MM.1S (cell line): ENCODE measurements at regions not wholly inside any gene's neighbourhood (a gene's known extent, or its start where the extent isn't known, plus 50 kb on each side); places are given as distances from the start of the nearest gene placed in this dataset.

Experiments
- DNase-seq: peaks from one replicate; pipeline ENCODE4 v3.0.0-alpha.2; 2015
- H2AFZ ChIP-seq: fragments of 300-600 bp; sonication (generic); 2 replicates; pipeline ENCODE4 v1.6.0; 2016; ENCODE audit warnings: antibody characterized with exemption, low read length
- H3F3A ChIP-seq: fragments of 300-600 bp; sonication (generic); 2 replicates; pipeline ENCODE4 v1.6.1; 2016; ENCODE audit warnings: mild to moderate bottlenecking, antibody characterized with exemption, low read length, moderate library complexity, mixed read lengths; ENCODE audit not compliant: insufficient read depth
- H3K27ac ChIP-seq: fragments of 300-600 bp; sonication (generic); 2 replicates; pipeline ENCODE4 v1.5.1; 2016; ENCODE audit warnings: mild to moderate bottlenecking, low read length
- H3K27me3 ChIP-seq: fragments of 300-600 bp; sonication (generic); replicated peaks from 2 replicates; pipeline ENCODE4 v1.6.0; 2016; ENCODE audit warnings: low read length; ENCODE audit not compliant: insufficient read depth
- H3K36me3 ChIP-seq: fragments of 300-600 bp; sonication (generic); replicated peaks from 2 replicates; pipeline ENCODE4 v1.6.1; 2016; ENCODE audit warnings: mild to moderate bottlenecking, low read length, mixed read lengths; ENCODE audit not compliant: insufficient read depth
- H3K4me1 ChIP-seq: fragments of 300-600 bp; sonication (generic); 2 replicates; pipeline ENCODE4 v1.6.1; 2016; ENCODE audit warnings: low read length, mixed read lengths
- H3K4me2 ChIP-seq: fragments of 300-600 bp; sonication (generic); 2 replicates; pipeline ENCODE4 v1.6.0; 2016; ENCODE audit warnings: low read depth, low read length
- H3K4me3 ChIP-seq: fragments of 300-600 bp; sonication (generic); 2 replicates; pipeline ENCODE4 v1.5.1; 2016; ENCODE audit warnings: low read length, mixed read lengths
- H3K79me2 ChIP-seq: fragments of 300-600 bp; sonication (generic); 2 replicates; pipeline ENCODE4 v1.6.1; 2016; ENCODE audit warnings: mixed run types, low read length, mixed read lengths
- H3K9ac ChIP-seq: fragments of 300-600 bp; sonication (generic); 2 replicates; pipeline ENCODE4 v1.6.1; 2016; ENCODE audit warnings: low read length, mixed read lengths
- H3K9me2 ChIP-seq: fragments of 300-600 bp; sonication (generic); replicated peaks from 2 replicates; pipeline ENCODE4 v1.6.1; 2016; ENCODE audit warnings: mild to moderate bottlenecking, low read length, mixed read lengths; ENCODE audit not compliant: insufficient read depth
- H3K9me3 ChIP-seq: fragments of 300-600 bp; sonication (generic); replicated peaks from 2 replicates; pipeline ENCODE4 v1.6.1; 2016; ENCODE audit warnings: mild to moderate bottlenecking, low read length, mixed read lengths; ENCODE audit not compliant: insufficient read depth
- H4K20me1 ChIP-seq: fragments of 300-600 bp; sonication (generic); 2 replicates; pipeline ENCODE4 v1.6.1; 2016; ENCODE audit warnings: mild to moderate bottlenecking, low read length, moderate library complexity, mixed read lengths; ENCODE audit not compliant: insufficient read depth
- EZH2 ChIP-seq: fragments of 300-600 bp; sonication (generic); optimal IDR thresholded peaks from 2 replicates; pipeline ENCODE3; 2017; ENCODE audit warnings: low read depth, mild to moderate bottlenecking, antibody characterized with exemption, low read length, mixed read lengths
- EZH2phosphoT487 ChIP-seq: fragments of 300-600 bp; sonication (generic); IDR thresholded peaks from 2 replicates; pipeline ENCODE4 v1.6.1; 2018; ENCODE audit warnings: antibody characterized with exemption, low read length
- TF ChIP-seq, protein P1 (sequence below): fragments of 300-600 bp; sonication (generic); IDR thresholded peaks from 2 replicates; pipeline ENCODE4 v1.5.1; 2016; ENCODE audit warnings: antibody characterized with exemption, low read length, mixed read lengths

DNA sequence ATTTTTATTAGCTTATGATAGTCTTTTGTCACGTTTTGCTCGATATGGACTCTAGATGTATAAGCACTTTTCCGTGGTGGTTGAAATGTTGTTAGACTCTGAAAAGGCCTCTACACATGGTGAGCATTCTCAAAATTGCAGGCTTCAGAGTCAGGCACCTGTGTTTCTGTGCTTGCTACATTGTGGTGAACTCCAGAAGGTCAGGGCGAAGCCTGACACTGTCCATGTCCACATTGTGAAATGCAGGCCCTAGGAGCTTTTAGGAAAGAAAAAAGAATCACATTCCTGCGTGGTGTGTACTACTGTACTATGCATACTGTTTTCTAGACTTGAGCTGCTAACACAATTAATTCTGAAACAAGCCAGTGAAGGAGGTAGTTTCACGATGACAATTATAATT, 86.3 kb downstream of the HS3ST1 start:
- H3K9ac ChIP-seq, result no peak overlapping the region
- H3K4me2 ChIP-seq, result no peak overlapping the region
- H3K27me3 ChIP-seq, result no peaks in the 10 kb centered on the region
- TF ChIP-seq EZH2 (no peak), EZH2phosphoT487 (no peak)
- H2AFZ ChIP-seq, result no peak overlapping the region
- no peaks in the 10 kb centered on the region for H4K20me1 ChIP-seq
- no peaks in the 10 kb centered on the region for H3K79me2 ChIP-seq
- no peaks in the 10 kb centered on the region for H3K36me3 ChIP-seq
- H3K4me3 ChIP-seq, result no peak overlapping the region
- H3K9me2 ChIP-seq, result no peaks in the 10 kb centered on the region
- no peaks in the 10 kb centered on the region for H3K9me3 ChIP-seq
- no peak overlapping the region for H3K27ac ChIP-seq
- no peak for DNase-seq
- H3F3A ChIP-seq, result 0 out of 2 replicates have a peak, but pooled peaks cover 6% of the 10 kb centered on the region
- H3K4me1 ChIP-seq, result peaks cover 17% of the 10 kb centered on the region

GRCh38 chr4:11341337-11342043, 87.2 kb downstream of the HS3ST1 start:
- no peak for DNase-seq
- H3K4me1 ChIP-seq, result peaks cover 25% of the 10 kb centered on the region
- H3K4me3 ChIP-seq, result no peak overlapping the region
- no peaks in the 10 kb centered on the region for H3K9me3 ChIP-seq
- H4K20me1 ChIP-seq, result no peaks in the 10 kb centered on the region
- H3K4me2 ChIP-seq, result no peak overlapping the region
- 0 out of 2 replicates have a peak, but pooled peaks cover 7% of the 10 kb centered on the region for H3F3A ChIP-seq
- TF ChIP-seq, protein P1, sequence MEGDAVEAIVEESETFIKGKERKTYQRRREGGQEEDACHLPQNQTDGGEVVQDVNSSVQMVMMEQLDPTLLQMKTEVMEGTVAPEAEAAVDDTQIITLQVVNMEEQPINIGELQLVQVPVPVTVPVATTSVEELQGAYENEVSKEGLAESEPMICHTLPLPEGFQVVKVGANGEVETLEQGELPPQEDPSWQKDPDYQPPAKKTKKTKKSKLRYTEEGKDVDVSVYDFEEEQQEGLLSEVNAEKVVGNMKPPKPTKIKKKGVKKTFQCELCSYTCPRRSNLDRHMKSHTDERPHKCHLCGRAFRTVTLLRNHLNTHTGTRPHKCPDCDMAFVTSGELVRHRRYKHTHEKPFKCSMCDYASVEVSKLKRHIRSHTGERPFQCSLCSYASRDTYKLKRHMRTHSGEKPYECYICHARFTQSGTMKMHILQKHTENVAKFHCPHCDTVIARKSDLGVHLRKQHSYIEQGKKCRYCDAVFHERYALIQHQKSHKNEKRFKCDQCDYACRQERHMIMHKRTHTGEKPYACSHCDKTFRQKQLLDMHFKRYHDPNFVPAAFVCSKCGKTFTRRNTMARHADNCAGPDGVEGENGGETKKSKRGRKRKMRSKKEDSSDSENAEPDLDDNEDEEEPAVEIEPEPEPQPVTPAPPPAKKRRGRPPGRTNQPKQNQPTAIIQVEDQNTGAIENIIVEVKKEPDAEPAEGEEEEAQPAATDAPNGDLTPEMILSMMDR, result no peak
- TF ChIP-seq EZH2phosphoT487 (no peak), EZH2 (no peak)
- H3K9me2 ChIP-seq, result no peaks in the 10 kb centered on the region
- no peaks in the 10 kb centered on the region for H3K36me3 ChIP-seq
- no peaks in the 10 kb centered on the region for H3K79me2 ChIP-seq
- H3K27ac ChIP-seq, result no peak overlapping the region
- H2AFZ ChIP-seq, result no peak overlapping the region
- no peaks in the 10 kb centered on the region for H3K27me3 ChIP-seq
- H3K9ac ChIP-seq, result no peak overlapping the region

DNA sequence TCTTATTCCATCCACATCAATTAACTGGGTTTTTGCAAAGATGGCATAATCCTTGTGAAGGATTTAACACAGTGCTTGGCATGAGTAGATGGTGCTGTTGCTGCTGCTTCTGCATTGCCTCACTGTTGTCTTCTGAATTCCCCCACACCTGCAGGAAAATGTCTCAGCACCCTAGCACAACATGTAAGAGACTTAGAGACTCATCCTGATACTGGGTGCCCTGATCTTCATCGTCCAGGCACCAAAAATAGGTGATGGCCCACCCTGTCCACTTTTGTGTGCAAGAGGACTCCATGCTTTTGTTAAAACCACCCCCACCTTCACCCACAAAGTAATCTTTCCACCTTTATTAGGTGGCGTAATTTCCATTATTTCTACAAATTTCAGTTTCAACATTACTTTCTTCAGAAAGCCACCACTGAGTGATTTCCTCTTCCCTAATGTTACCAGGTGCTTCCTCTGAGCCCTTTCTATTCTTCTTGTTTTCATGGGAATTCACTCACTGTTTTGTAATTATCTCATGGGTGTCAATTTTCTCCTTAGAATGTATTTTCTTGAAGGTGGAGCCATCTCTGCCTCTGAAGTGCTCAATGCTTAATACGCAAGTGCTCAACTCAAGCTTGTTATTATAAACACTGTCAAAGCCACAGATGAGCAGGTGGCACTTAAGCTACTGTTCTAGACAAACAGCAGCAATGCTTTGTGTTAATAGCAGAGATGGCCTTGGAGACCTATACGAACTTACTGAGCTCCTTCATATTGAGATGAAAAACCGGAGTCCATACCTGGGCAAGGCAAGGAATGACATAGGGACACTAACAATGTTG, 89.5 kb downstream of the HS3ST1 start:
- Histone ChIP-seq H3K9ac (no peak overlapping the region), H3K4me1 (peaks cover 25% of the 10 kb centered on the region), H3K36me3 (no peaks in the 10 kb centered on the region), H3F3A (0 out of 2 replicates have a peak, but pooled peaks cover 7% of the 10 kb centered on the region), H3K4me2 (peak overlapping the region; percentile 2; the same call in 1 of the 2 replicates), H3K79me2 (no peaks in the 10 kb centered on the region), H3K9me2 (no peaks in the 10 kb centered on the region), H3K27me3 (no peaks in the 10 kb centered on the region), H3K9me3 (no peaks in the 10 kb centered on the region), H3K4me3 (no peak overlapping the region), H2AFZ (no peak overlapping the region), H4K20me1 (no peaks in the 10 kb centered on the region), H3K27ac (no peak overlapping the region)
- TF ChIP-seq, protein P1, result no peak
- TF ChIP-seq EZH2 (no peak), EZH2phosphoT487 (no peak)
- no peak for DNase-seq
